DND-41 (cell line): ENCODE measurements at regions not wholly inside any gene's neighbourhood (a gene's known extent, or its start where the extent isn't known, plus 50 kb on each side); places are given as distances from the start of the nearest gene placed in this dataset.

Experiments
- CTCF ChIP-seq: IDR thresholded peaks from 2 replicates; pipeline ENCODE4 v1.5.1; 2012; ENCODE audit warnings: borderline replicate concordance, low read length, moderate library complexity, mild to moderate bottlenecking; ENCODE audit not compliant: poor library complexity, severe bottlenecking; ENCODE audit errors: extremely low read depth
- EZH2 ChIP-seq: IDR thresholded peaks from 3 replicates; pipeline ENCODE4 v1.6.1; 2012; ENCODE audit warnings: borderline replicate concordance, low read depth, mild to moderate bottlenecking, moderate library complexity, low read length, inconsistent platforms; ENCODE audit not compliant: severe bottlenecking

- TF ChIP-seq CTCF (no peak), EZH2 (no peak)
Measured at GRCh38 chr12:73352826-73353225, 1080.7 kb downstream of the TRHDE start.
